Left ventricle myocardium inferior (tissue), 1 donor: ENCODE measurements at regions not wholly inside any gene's neighbourhood (a gene's known extent, or its start where the extent isn't known, plus 50 kb on each side); places are given as distances from the start of the nearest gene placed in this dataset.

Experiments
- DNase-seq: peaks from one replicate; pipeline ENCODE4 v3.0.0-alpha.2; 2020
- H3K27ac ChIP-seq: fragments of 200-600 bp; replicated peaks from 2 replicates; pipeline ENCODE4 v1.8.0; 2021
- H3K27me3 ChIP-seq: fragments of 200-600 bp; 2 replicates; pipeline ENCODE4 v1.8.0; 2021; ENCODE audit warnings: low read depth
- H3K36me3 ChIP-seq: fragments of 200-600 bp; 2 replicates; pipeline ENCODE4 v1.8.0; 2021
- H3K4me1 ChIP-seq: fragments of 200-600 bp; 2 replicates; pipeline ENCODE4 v1.8.0; 2021
- H3K4me3 ChIP-seq: fragments of 200-600 bp; 2 replicates; pipeline ENCODE4 v1.8.0; 2021; ENCODE audit warnings: mild to moderate bottlenecking, moderate library complexity
- H3K9me3 ChIP-seq: fragments of 200-600 bp; replicated peaks from 2 replicates; pipeline ENCODE4 v1.8.0; 2021
- intact Hi-C: fragments of 100-400 bp; cut with micrococcal nuclease; formaldehyde crosslinking; loops from one replicate; pipeline ENCODE4 v1.11.0; 2022
- TF ChIP-seq, protein P1 (sequence below): fragments of 200-600 bp; IDR thresholded peaks from 2 replicates; pipeline ENCODE4 v1.8.0; 2021; ENCODE audit warnings: antibody characterized with exemption, mild to moderate bottlenecking, borderline replicate concordance
- donor health status: DM: no; HTN: yes; CAD: no; lungs with severe emphysema.

DNA sequence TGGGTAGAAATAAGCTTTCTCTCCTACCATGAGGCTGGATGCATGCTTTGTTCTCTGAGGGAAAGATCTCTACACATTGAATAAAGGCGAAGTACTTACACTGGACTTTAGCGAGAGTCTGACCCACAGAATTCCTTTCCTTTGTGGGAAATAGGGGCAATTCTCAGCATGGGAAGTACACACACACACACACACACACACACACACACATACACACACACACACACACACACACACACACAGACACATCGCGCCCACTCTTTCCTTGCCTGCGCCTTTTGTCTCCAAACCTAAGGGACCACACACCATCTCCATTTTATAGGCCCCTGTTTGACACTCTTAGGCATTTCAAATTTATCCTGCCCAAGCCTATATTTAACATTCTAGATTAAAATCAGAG, 83.8 kb downstream of the LUZP4 start:
- no peak overlapping the region for H3K27ac ChIP-seq
- intact Hi-C loops, result no loop called here
- DNase-seq, result no peak
- no peaks in the 10 kb centered on the region for H3K9me3 ChIP-seq
- peaks cover 10% of the 10 kb centered on the region for H3K4me1 ChIP-seq
- no peaks in the 10 kb centered on the region for H3K27me3 ChIP-seq
- TF ChIP-seq, protein P1, sequence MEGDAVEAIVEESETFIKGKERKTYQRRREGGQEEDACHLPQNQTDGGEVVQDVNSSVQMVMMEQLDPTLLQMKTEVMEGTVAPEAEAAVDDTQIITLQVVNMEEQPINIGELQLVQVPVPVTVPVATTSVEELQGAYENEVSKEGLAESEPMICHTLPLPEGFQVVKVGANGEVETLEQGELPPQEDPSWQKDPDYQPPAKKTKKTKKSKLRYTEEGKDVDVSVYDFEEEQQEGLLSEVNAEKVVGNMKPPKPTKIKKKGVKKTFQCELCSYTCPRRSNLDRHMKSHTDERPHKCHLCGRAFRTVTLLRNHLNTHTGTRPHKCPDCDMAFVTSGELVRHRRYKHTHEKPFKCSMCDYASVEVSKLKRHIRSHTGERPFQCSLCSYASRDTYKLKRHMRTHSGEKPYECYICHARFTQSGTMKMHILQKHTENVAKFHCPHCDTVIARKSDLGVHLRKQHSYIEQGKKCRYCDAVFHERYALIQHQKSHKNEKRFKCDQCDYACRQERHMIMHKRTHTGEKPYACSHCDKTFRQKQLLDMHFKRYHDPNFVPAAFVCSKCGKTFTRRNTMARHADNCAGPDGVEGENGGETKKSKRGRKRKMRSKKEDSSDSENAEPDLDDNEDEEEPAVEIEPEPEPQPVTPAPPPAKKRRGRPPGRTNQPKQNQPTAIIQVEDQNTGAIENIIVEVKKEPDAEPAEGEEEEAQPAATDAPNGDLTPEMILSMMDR, result no peak
- H3K36me3 ChIP-seq, result no peaks in the 10 kb centered on the region
- H3K4me3 ChIP-seq, result no peak overlapping the region

DNA sequence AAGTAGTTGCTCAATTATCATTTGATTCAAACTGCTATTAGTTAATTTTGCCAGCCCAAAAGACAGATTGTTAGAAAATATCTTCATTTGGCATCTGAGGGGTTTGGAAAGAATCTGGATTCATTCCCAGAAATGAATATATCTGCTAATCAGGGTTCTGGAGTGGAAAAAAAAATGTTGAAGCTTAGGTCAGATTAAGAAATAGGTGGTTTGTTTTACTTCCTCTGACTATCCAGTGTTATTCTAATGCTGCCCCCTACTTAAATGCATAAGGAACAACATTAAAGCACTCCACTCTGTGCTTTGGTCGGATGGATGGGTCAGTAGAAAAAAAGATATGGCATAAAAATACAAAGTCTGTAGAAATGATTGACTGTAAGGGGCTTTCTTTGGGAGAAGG, 89.0 kb downstream of the LUZP4 start:
- Histone ChIP-seq H3K9me3 (no peaks in the 10 kb centered on the region), H3K4me1 (no peaks in the 10 kb centered on the region), H3K27me3 (no peaks in the 10 kb centered on the region), H3K36me3 (no peaks in the 10 kb centered on the region), H3K27ac (no peak overlapping the region), H3K4me3 (no peak overlapping the region)
- DNase-seq, result no peak
- TF ChIP-seq, protein P1, result no peak
- intact Hi-C loops, result no loop called here

DNA sequence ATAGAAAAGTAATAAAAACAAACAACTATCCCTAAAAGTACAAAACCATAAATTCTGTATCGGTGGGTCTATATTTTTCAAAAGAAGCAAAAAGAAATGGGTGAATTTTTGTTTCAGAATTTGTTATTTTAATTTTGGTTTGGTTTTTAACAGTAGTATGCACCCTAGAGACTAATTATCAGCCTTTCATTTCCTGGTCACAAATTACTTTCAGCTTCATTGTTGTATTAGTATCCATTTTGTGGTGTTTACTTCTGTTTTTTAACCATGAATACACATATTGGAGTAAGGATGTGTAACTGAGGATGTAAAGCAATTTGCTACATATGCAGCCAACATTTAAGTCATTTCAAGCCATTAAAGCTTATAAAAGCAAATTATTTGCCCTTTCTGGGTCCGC, 97.8 kb downstream of the LUZP4 start:
- no peaks in the 10 kb centered on the region for H3K9me3 ChIP-seq
- DNase-seq, result no peak
- H3K4me1 ChIP-seq, result no peaks in the 10 kb centered on the region
- no peak overlapping the region for H3K4me3 ChIP-seq
- TF ChIP-seq, protein P1, result no peak
- no peaks in the 10 kb centered on the region for H3K27me3 ChIP-seq
- no peaks in the 10 kb centered on the region for H3K36me3 ChIP-seq
- intact Hi-C loops, result no loop called here
- H3K27ac ChIP-seq, result no peak overlapping the region

DNA sequence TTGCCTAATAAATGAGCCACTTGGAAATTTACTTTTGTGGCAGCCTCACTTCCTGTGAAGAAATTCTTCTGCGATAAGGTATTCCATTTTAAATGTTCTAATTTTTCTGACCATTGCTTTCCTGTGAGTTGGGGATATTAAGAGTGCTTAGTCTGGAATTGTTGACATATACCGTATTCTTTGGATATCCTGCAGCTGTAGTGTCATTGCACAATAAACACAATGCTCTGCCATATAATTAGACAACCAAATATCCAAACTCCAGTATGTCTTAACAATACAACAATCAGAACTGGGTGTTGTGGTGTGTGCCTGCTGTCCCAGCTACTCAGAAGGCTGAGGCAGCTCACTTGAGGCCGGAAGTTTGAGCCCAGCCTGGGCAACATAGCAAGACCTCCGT, 99.4 kb downstream of the LUZP4 start:
- no peaks in the 10 kb centered on the region for H3K4me1 ChIP-seq
- TF ChIP-seq, protein P1, result no peak
- H3K27me3 ChIP-seq, result no peaks in the 10 kb centered on the region
- no peak for DNase-seq
- intact Hi-C loops, result no loop called here
- no peak overlapping the region for H3K4me3 ChIP-seq
- H3K36me3 ChIP-seq, result no peaks in the 10 kb centered on the region
- H3K9me3 ChIP-seq, result no peaks in the 10 kb centered on the region
- H3K27ac ChIP-seq, result no peak overlapping the region

DNA sequence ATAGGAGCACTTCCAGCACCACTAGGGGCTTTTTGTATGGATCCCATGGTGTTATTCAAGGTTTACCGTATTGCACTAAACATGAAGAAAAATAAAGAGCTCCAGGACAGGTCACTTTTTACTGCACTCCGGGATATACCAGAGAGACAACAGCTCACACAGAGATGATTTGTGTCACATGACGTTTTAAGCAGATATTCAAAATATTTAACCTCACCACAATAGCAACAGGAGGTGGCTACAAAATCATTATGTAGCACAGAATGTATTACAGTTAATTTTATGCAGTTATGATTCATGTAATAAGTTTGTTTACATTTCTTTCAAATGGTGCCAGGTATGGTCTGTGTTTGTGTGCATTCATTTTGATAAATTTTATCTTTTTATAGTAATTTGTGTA, 100.6 kb downstream of the LUZP4 start:
- H3K4me3 ChIP-seq, result no peak overlapping the region
- H3K9me3 ChIP-seq, result no peaks in the 10 kb centered on the region
- TF ChIP-seq, protein P1, result no peak
- no peak overlapping the region for H3K27ac ChIP-seq
- no peaks in the 10 kb centered on the region for H3K36me3 ChIP-seq
- no peak for DNase-seq
- H3K4me1 ChIP-seq, result no peaks in the 10 kb centered on the region
- intact Hi-C loops, result no loop called here
- H3K27me3 ChIP-seq, result no peaks in the 10 kb centered on the region

DNA sequence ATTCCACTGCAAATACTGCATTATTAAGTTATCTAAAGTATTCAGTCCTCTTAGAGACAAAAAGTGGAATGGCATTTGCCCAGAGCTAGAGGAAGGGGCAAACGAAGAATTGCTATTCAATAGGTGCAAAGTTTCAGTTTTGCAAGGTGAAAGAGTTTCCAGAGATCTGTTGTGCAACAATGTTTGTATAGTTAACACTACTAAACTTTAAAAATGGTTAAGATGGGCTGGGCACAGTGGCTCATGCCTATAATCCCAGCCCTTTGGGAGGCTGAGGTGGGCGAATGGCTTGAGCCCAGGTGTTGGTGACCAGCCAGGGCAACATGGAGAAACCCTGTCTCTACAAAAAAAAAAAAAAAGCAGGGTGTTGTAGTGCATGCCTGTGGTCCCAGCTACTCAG, 102.5 kb downstream of the LUZP4 start:
- DNase-seq, result no peak
- intact Hi-C loops, result no loop called here
- TF ChIP-seq, protein P1, result no peak
- H3K9me3 ChIP-seq, result no peaks in the 10 kb centered on the region
- H3K27me3 ChIP-seq, result no peaks in the 10 kb centered on the region
- no peak overlapping the region for H3K4me3 ChIP-seq
- H3K4me1 ChIP-seq, result no peaks in the 10 kb centered on the region
- no peak overlapping the region for H3K27ac ChIP-seq
- no peaks in the 10 kb centered on the region for H3K36me3 ChIP-seq
